H9 (cell line): ENCODE measurements at regions not wholly inside any gene's neighbourhood (a gene's known extent, or its start where the extent isn't known, plus 50 kb on each side); places are given as distances from the start of the nearest gene placed in this dataset.

Experiments used
- DNase-seq: peaks from one replicate; pipeline ENCODE4 v3.0.0-alpha.2; 2017
- H2AFZ ChIP-seq: one replicate; pipeline ENCODE4 v1.6.1; 2013; ENCODE audit warnings: mild to moderate bottlenecking, low read length, control low read depth, moderate library complexity
- H2AK5ac ChIP-seq: 2 replicates; pipeline ENCODE4 v1.6.1; 2013; ENCODE audit warnings: low read length, control low read depth, mixed read lengths; ENCODE audit not compliant: insufficient read length
- H2BK120ac ChIP-seq: one replicate; pipeline ENCODE4 v1.6.1; 2013; ENCODE audit warnings: low read depth, mild to moderate bottlenecking, low read length, control low read depth, inconsistent platforms; ENCODE audit not compliant: poor library complexity, severe bottlenecking
- H2BK12ac ChIP-seq: 2 replicates; pipeline ENCODE4 v1.6.1; 2013; ENCODE audit warnings: low read length, control low read depth, mixed read lengths, low read depth; ENCODE audit not compliant: insufficient read length
- H2BK15ac ChIP-seq: 2 replicates; pipeline ENCODE4 v1.6.1; 2013; ENCODE audit warnings: low read depth, low read length, control low read depth
- H2BK20ac ChIP-seq: one replicate; pipeline ENCODE4 v1.6.1; 2013; ENCODE audit warnings: low read depth, mild to moderate bottlenecking, low read length, control low read depth, inconsistent platforms; ENCODE audit not compliant: poor library complexity, severe bottlenecking
- H2BK5ac ChIP-seq: 2 replicates; pipeline ENCODE4 v1.6.1; 2013; ENCODE audit warnings: low read length, control low read depth, mixed read lengths; ENCODE audit not compliant: insufficient read length
- H3K14ac ChIP-seq: 2 replicates; pipeline ENCODE4 v1.6.1; 2013; ENCODE audit warnings: low read length, control low read depth; ENCODE audit not compliant: insufficient read depth
- H3K18ac ChIP-seq: 2 replicates; pipeline ENCODE4 v1.6.1; 2013; ENCODE audit warnings: low read depth, mild to moderate bottlenecking, mixed read lengths, low read length, control low read depth; ENCODE audit not compliant: insufficient read length
- H3K23ac ChIP-seq: 2 replicates; pipeline ENCODE4 v1.6.1; 2013; ENCODE audit warnings: low read length, control low read depth, mixed read lengths, low read depth; ENCODE audit not compliant: insufficient read length
- H3K23me2 ChIP-seq: 2 replicates; pipeline ENCODE4 v1.6.1; 2013; ENCODE audit warnings: low read depth, mild to moderate bottlenecking, mixed read lengths, low read length, control low read depth; ENCODE audit not compliant: insufficient read length, poor library complexity, severe bottlenecking
- H3K27ac ChIP-seq: 2 replicates; pipeline ENCODE4 v1.5.1; 2013; ENCODE audit warnings: low read length, control low read depth, mixed read lengths, low read depth; ENCODE audit not compliant: insufficient read length
- H3K27me3 ChIP-seq: 2 replicates; pipeline ENCODE4 v1.6.1; 2013; ENCODE audit warnings: low read length, control low read depth, inconsistent platforms; ENCODE audit not compliant: insufficient read depth
- H3K4ac ChIP-seq: 2 replicates; pipeline ENCODE4 v1.6.1; 2013; ENCODE audit warnings: low read depth, mild to moderate bottlenecking, control low read depth, inconsistent platforms, low read length, moderate library complexity
- H3K4me1 ChIP-seq: 2 replicates; pipeline ENCODE4 v1.6.1; 2013; ENCODE audit warnings: low read length, control low read depth, inconsistent platforms; ENCODE audit not compliant: insufficient read depth
- H3K4me2 ChIP-seq: 2 replicates; pipeline ENCODE4 v1.6.1; 2013; ENCODE audit warnings: low read length, control low read depth, mixed read lengths; ENCODE audit not compliant: insufficient read length, insufficient read depth
- H3K56ac ChIP-seq: 2 replicates; pipeline ENCODE4 v1.6.1; 2013; ENCODE audit warnings: low read depth, mild to moderate bottlenecking, mixed read lengths, low read length, control low read depth; ENCODE audit not compliant: insufficient read length
- H3K79me1 ChIP-seq: 2 replicates; pipeline ENCODE4 v1.6.1; 2013; ENCODE audit warnings: low read depth, mild to moderate bottlenecking, moderate library complexity, low read length, control low read depth, inconsistent platforms; ENCODE audit not compliant: insufficient read depth, poor library complexity, severe bottlenecking
- H3K79me2 ChIP-seq: 2 replicates; pipeline ENCODE4 v1.6.1; 2013; ENCODE audit warnings: low read length, control low read depth, inconsistent platforms; ENCODE audit not compliant: insufficient read depth
- H3K9ac ChIP-seq: 2 replicates; pipeline ENCODE4 v1.6.1; 2013; ENCODE audit warnings: low read length, control low read depth, mixed read lengths; ENCODE audit not compliant: insufficient read length; ENCODE audit errors: extremely low read depth
- H3K9me3 ChIP-seq: one replicate; pipeline ENCODE4 v1.6.1; 2013; ENCODE audit warnings: low read depth, low read length, inconsistent platforms; ENCODE audit not compliant: control insufficient read depth
- H3T11ph ChIP-seq: one replicate; pipeline ENCODE4 v1.6.1; 2013; ENCODE audit warnings: mild to moderate bottlenecking, low read length, control low read depth, inconsistent platforms
- H4K20me1 ChIP-seq: one replicate; pipeline ENCODE4 v1.6.1; 2013; ENCODE audit not compliant: control insufficient read depth, insufficient read length, insufficient read depth
- H4K5ac ChIP-seq: 2 replicates; pipeline ENCODE4 v1.6.1; 2013; ENCODE audit warnings: low read depth, mild to moderate bottlenecking, mixed read lengths, low read length, control low read depth; ENCODE audit not compliant: insufficient read length
- H4K8ac ChIP-seq: replicated peaks from 2 replicates; pipeline ENCODE4 v1.6.1; 2013; ENCODE audit warnings: low read length, control low read depth, mixed read lengths, low read depth; ENCODE audit not compliant: insufficient read length
- H4K91ac ChIP-seq: 2 replicates; pipeline ENCODE4 v1.6.1; 2013; ENCODE audit warnings: low read depth, mild to moderate bottlenecking, moderate library complexity, mixed read lengths, low read length, control low read depth; ENCODE audit not compliant: insufficient read length
- H3K27ac Mint-ChIP-seq, 3 experiments: 2 replicates in 2 of 3; 3 replicates in 1 of 3; pipeline ENCODE4 v1.8.0; 2020 to 2021; ENCODE audit warnings: mixed read lengths in 3 of 3, mild to moderate bottlenecking in 1 of 3, moderate library complexity in 1 of 3
- H3K27me3 Mint-ChIP-seq: 2 replicates; pipeline ENCODE4 v1.8.0; 2021; ENCODE audit warnings: low read depth, mild to moderate bottlenecking, moderate library complexity, mixed read lengths
- H3K36me3 Mint-ChIP-seq, 3 experiments: 2 replicates in 2 of 3; 3 replicates in 1 of 3; pipeline ENCODE4 v1.8.0; 2020 to 2021; ENCODE audit warnings: low read depth in 3 of 3, mixed read lengths in 3 of 3; ENCODE audit not compliant: insufficient read depth in 1 of 3
- H3K4me1 Mint-ChIP-seq, 2 experiments: 2 replicates each; pipeline ENCODE4 v1.8.0; 2020; ENCODE audit warnings: mixed read lengths in 2 of 2
- H3K4me3 Mint-ChIP-seq, 2 experiments: 2 replicates in 1 of 2; 3 replicates in 1 of 2; pipeline ENCODE4 v1.8.0; 2020 to 2021; ENCODE audit warnings: mild to moderate bottlenecking in 2 of 2, mixed read lengths in 2 of 2, moderate library complexity in 1 of 2
- H3K9me3 Mint-ChIP-seq, 2 experiments: 2 replicates in 1 of 2; 3 replicates in 1 of 2; pipeline ENCODE4 v1.8.0; 2020; ENCODE audit warnings: mild to moderate bottlenecking in 2 of 2, mixed read lengths in 2 of 2, moderate library complexity in 1 of 2
- CTCF ChIP-seq: fragments of 200-600 bp; sonication (generic); conservative IDR thresholded peaks from 3 replicates; pipeline ENCODE4 v1.8.0; 2021; ENCODE audit warnings: antibody characterized with exemption, mild to moderate bottlenecking
- WGBS: extraction: QIAGEN DNeasy Blood & Tissue Kit; methylation state at CpG from one replicate; pipeline ENCODE4 v1.1.7; 2013; ENCODE audit warnings: missing lambda C conversion rate, low lambda C conversion rate, mixed read lengths; ENCODE audit not compliant: insufficient read length; ENCODE audit errors: extremely low coverage; 5-methylcytosine and 5-hydroxymethylcytosine counted together

- Histone ChIP-seq H3K14ac (no peak overlapping the region), H2AK5ac (no peak overlapping the region), H3K23me2 (no peaks in the 10 kb centered on the region), H4K20me1 (no peaks in the 10 kb centered on the region), H3K4me2 (no peak overlapping the region), H3T11ph (no peak overlapping the region), H3K27ac (no peak overlapping the region), H3K23ac (no peak overlapping the region), H3K79me2 (no peaks in the 10 kb centered on the region), H3K4me1 (peaks cover 4% of the 10 kb centered on the region; the same call in 1 of the 2 replicates), H2AFZ (no peak overlapping the region), H3K4ac (no peak overlapping the region), H3K18ac (no peak overlapping the region), H3K9me3 (no peaks in the 10 kb centered on the region), H2BK12ac (no peak overlapping the region), H2BK120ac (no peak overlapping the region), H3K79me1 (no peaks in the 10 kb centered on the region), H3K27me3 (no peaks in the 10 kb centered on the region), H2BK20ac (no peak overlapping the region), H4K91ac (no peak overlapping the region), H2BK5ac (no peak overlapping the region), H2BK15ac (no peak overlapping the region), H3K56ac (no peak overlapping the region), H4K8ac (no peak overlapping the region), H4K5ac (no peak overlapping the region), H3K9ac (no peak overlapping the region)
- Mint-ChIP-seq H3K9me3 (no peaks in the 10 kb centered on the region), H3K27me3 (no peaks in the 10 kb centered on the region), H3K27ac (no peak overlapping the region), H3K4me1 (peaks cover 8 to 9% of the 10 kb centered on the region in 2 experiments), H3K4me3 (no peak overlapping the region), H3K36me3 (no peaks in the 10 kb centered on the region)
- WGBS = no CpG with 5 or more reads among the region's 3 CpGs
- TF ChIP-seq CTCF = no peak
- DNase-seq = no peak
These were observed 60.3 kb upstream of the NTF3 start for GRCh38 chr12:5371631-5372030.
